ENCODE measurements at regions not wholly inside any gene's neighbourhood (a gene's known extent, or its start where the extent isn't known, plus 50 kb on each side); places are given as distances from the start of the nearest gene placed in this dataset.

DNA sequence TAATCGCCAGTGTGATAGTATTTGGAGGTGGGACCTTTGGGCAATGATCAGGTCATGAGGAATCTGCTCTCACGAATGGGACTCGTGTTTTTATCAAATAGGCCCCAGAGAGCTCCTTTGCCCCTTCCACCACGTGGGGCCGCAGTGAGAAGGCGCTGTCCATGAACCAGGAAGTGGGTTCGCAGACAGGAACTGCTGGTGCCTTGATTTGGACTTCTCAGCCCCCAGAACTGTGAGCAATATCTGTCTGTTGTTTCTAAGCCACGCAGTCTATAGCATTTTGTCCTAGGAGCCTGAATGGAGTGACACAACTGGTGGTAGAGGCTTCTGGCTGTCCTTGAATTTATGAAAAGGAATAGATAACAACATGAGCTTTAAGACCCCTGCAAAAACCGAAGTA, 111.2 kb upstream of the HDAC4 start:
- Histone ChIP-seq H3K36me3 (ENCODE audit: control insufficient read depth in 4 of 4, insufficient read depth in 3 of 4, low read depth in 1 of 4, low read length in 3 of 4) (no peaks in the 10 kb centered on the region), H3K4me1 (ENCODE audit: control insufficient read depth in 4 of 4, insufficient read depth in 4 of 4, low read length in 3 of 4) (no peaks in the 10 kb centered on the region), H3K27me3 (ENCODE audit: control insufficient read depth in 4 of 4, insufficient read depth in 4 of 4, low read length in 3 of 4) (no peaks in the 10 kb centered on the region), H3K9ac (ENCODE audit: low read depth in 1 of 2, low read length in 2 of 2) (no peak overlapping the region), H3K9me3 (ENCODE audit: control insufficient read depth in 4 of 4, low read length in 3 of 4) (no peaks in the 10 kb centered on the region), H3K27ac (ENCODE audit: low read depth in 1 of 2, low read length in 2 of 2) (no peak overlapping the region), H3K4me3 (ENCODE audit: low read depth in 1 of 3, low read length in 3 of 3) (no peak overlapping the region)
- DNase-seq (ENCODE audit: low spot score) = no peak
- WGBS = 89% methylated on average over 9 of the region's 9 CpGs
- no peak for TF ChIP-seq NR2F2 (IDR thresholded peaks at IDR 0.05)

DNA sequence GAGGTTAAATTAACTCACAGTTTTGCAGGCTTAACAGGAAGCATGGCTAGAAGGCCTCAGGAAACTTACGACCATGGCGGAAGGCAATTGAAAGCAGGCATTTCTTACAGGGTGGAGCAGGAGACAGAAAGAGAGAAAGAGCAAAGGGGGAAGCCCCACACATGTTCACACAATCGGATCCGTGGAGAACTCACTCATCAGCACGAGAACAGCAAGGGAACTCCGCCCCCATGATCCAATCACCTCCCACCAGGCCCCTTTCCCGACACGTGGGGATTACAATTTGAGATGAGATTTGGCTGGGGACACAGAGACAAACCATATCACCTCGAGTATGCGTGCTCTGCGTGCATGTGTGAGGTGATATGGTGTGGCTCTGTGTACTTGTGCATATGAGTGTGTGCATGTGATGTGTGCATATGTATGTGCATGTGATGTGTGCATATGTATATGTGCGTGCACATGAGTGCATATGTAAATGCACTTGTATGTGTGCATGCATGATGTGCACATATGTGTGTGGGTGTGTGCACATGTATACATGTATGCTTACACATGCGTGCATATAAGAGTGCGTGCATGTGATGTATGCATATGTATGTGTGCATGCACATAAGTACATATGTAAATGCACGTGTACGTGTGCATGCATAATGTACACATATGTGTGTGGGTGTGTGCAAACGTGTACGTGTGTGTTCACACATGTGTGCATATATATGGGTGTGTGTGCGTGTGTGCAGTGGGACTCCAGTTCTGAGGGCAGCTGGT, 108.7 kb upstream of the HDAC4 start:
- Histone ChIP-seq H3K9ac (ENCODE audit: low read depth in 1 of 2, low read length in 2 of 2) (no peak overlapping the region), H3K9me3 (ENCODE audit: control insufficient read depth in 4 of 4, low read length in 3 of 4) (no peaks in the 10 kb centered on the region), H3K36me3 (ENCODE audit: control insufficient read depth in 4 of 4, insufficient read depth in 3 of 4, low read depth in 1 of 4, low read length in 3 of 4) (no peaks in the 10 kb centered on the region), H3K4me1 (ENCODE audit: control insufficient read depth in 4 of 4, insufficient read depth in 4 of 4, low read length in 3 of 4) (no peaks in the 10 kb centered on the region), H3K27ac (ENCODE audit: low read depth in 1 of 2, low read length in 2 of 2) (no peak overlapping the region), H3K4me3 (ENCODE audit: low read depth in 1 of 3, low read length in 3 of 3) (no peak overlapping the region), H3K27me3 (ENCODE audit: control insufficient read depth in 4 of 4, insufficient read depth in 4 of 4, low read length in 3 of 4) (no peaks in the 10 kb centered on the region)
- WGBS = 74% methylated on average over 19 of the region's 19 CpGs
- TF ChIP-seq RXRA (IDR thresholded peaks at IDR 0.05) = no peak
- TF ChIP-seq SP1 (IDR thresholded peaks at IDR 0.05) = no peak
- no peak for TF ChIP-seq TAF1 (conservative IDR thresholded peaks at IDR 0.05)
- TF ChIP-seq HNF4A (conservative IDR thresholded peaks at IDR 0.05) = no peak
- no peak for TF ChIP-seq FOXA2 (IDR thresholded peaks at IDR 0.05)
- no peak for TF ChIP-seq RAD21 (IDR thresholded peaks at IDR 0.05)
- no peak for TF ChIP-seq NR2F2 (IDR thresholded peaks at IDR 0.05)
- no peak for TF ChIP-seq JUND (IDR thresholded peaks at IDR 0.05)
- TF ChIP-seq YY1 (IDR thresholded peaks at IDR 0.05) = no peak
- no peak for TF ChIP-seq GABPA (IDR thresholded peaks at IDR 0.05 in 1 of 2, conservative IDR thresholded peaks at IDR 0.05 in 1 of 2)
- TF ChIP-seq, protein P1, sequence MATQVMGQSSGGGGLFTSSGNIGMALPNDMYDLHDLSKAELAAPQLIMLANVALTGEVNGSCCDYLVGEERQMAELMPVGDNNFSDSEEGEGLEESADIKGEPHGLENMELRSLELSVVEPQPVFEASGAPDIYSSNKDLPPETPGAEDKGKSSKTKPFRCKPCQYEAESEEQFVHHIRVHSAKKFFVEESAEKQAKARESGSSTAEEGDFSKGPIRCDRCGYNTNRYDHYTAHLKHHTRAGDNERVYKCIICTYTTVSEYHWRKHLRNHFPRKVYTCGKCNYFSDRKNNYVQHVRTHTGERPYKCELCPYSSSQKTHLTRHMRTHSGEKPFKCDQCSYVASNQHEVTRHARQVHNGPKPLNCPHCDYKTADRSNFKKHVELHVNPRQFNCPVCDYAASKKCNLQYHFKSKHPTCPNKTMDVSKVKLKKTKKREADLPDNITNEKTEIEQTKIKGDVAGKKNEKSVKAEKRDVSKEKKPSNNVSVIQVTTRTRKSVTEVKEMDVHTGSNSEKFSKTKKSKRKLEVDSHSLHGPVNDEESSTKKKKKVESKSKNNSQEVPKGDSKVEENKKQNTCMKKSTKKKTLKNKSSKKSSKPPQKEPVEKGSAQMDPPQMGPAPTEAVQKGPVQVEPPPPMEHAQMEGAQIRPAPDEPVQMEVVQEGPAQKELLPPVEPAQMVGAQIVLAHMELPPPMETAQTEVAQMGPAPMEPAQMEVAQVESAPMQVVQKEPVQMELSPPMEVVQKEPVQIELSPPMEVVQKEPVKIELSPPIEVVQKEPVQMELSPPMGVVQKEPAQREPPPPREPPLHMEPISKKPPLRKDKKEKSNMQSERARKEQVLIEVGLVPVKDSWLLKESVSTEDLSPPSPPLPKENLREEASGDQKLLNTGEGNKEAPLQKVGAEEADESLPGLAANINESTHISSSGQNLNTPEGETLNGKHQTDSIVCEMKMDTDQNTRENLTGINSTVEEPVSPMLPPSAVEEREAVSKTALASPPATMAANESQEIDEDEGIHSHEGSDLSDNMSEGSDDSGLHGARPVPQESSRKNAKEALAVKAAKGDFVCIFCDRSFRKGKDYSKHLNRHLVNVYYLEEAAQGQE (IDR thresholded peaks at IDR 0.05) = no peak
- TF ChIP-seq, protein P2, sequence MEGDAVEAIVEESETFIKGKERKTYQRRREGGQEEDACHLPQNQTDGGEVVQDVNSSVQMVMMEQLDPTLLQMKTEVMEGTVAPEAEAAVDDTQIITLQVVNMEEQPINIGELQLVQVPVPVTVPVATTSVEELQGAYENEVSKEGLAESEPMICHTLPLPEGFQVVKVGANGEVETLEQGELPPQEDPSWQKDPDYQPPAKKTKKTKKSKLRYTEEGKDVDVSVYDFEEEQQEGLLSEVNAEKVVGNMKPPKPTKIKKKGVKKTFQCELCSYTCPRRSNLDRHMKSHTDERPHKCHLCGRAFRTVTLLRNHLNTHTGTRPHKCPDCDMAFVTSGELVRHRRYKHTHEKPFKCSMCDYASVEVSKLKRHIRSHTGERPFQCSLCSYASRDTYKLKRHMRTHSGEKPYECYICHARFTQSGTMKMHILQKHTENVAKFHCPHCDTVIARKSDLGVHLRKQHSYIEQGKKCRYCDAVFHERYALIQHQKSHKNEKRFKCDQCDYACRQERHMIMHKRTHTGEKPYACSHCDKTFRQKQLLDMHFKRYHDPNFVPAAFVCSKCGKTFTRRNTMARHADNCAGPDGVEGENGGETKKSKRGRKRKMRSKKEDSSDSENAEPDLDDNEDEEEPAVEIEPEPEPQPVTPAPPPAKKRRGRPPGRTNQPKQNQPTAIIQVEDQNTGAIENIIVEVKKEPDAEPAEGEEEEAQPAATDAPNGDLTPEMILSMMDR (IDR thresholded peaks at IDR 0.05; ENCODE audit: low read depth, low read length, missing input control) = no peak
- TF ChIP-seq FOXA1 (IDR thresholded peaks at IDR 0.05) = no peak
- TF ChIP-seq, protein P3, sequence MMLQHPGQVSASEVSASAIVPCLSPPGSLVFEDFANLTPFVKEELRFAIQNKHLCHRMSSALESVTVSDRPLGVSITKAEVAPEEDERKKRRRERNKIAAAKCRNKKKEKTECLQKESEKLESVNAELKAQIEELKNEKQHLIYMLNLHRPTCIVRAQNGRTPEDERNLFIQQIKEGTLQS (IDR thresholded peaks at IDR 0.05) = no peak
- DNase-seq (ENCODE audit: low spot score) = no peak

All from liver (tissue), 8 donors.